Stimulated activated effector memory CD8-positive, alpha-beta T cell treated with anti-CD3 and anti-CD28 coated beads, Interleukin-12 subunit alpha, Interleukin-12 subunit beta, amount 100 ng/mL, for 72 hours (primary cell): ENCODE measurements at regions not wholly inside any gene's neighbourhood (a gene's known extent, or its start where the extent isn't known, plus 50 kb on each side); places are given as distances from the start of the nearest gene placed in this dataset.

Experiments
- ATAC-seq: fragments of 150-1000 bp; cut with Tn5 transposase; 2 replicates; pipeline ENCODE4 v1.10.0; 2021
- DNase-seq, 2 donors: peaks; one replicate each; pipeline ENCODE4 v3.0.0; 2021 to 2022; ENCODE audit warnings: low spot score in 2 of 2
- H3K27ac Mint-ChIP-seq: one replicate; pipeline ENCODE4 v1.8.0; 2022; ENCODE audit warnings: mild to moderate bottlenecking, mixed read lengths
- H3K36me3 Mint-ChIP-seq: one replicate; pipeline ENCODE4 v1.8.0; 2022; ENCODE audit warnings: mild to moderate bottlenecking, mixed read lengths
- H3K4me1 Mint-ChIP-seq: one replicate; pipeline ENCODE4 v1.8.0; 2022; ENCODE audit warnings: mixed read lengths
- H3K4me3 Mint-ChIP-seq: one replicate; pipeline ENCODE4 v1.8.0; 2022; ENCODE audit warnings: mild to moderate bottlenecking, mixed read lengths
- H3K9me3 Mint-ChIP-seq: one replicate; pipeline ENCODE4 v1.8.0; 2022; ENCODE audit warnings: mixed read lengths

GRCh38 chr5:27217977-27218376 lies 179.6 kb upstream of the CDH9 start:
- no peak overlapping the region for H3K4me3 Mint-ChIP-seq
- DNase-seq: no peak
- ATAC-seq: no peak
- no peaks in the 10 kb centered on the region for H3K4me1 Mint-ChIP-seq
- no peak overlapping the region for H3K27ac Mint-ChIP-seq
- H3K9me3 Mint-ChIP-seq: peaks cover 29% of the 10 kb centered on the region
- no peaks in the 10 kb centered on the region for H3K36me3 Mint-ChIP-seq

DNA sequence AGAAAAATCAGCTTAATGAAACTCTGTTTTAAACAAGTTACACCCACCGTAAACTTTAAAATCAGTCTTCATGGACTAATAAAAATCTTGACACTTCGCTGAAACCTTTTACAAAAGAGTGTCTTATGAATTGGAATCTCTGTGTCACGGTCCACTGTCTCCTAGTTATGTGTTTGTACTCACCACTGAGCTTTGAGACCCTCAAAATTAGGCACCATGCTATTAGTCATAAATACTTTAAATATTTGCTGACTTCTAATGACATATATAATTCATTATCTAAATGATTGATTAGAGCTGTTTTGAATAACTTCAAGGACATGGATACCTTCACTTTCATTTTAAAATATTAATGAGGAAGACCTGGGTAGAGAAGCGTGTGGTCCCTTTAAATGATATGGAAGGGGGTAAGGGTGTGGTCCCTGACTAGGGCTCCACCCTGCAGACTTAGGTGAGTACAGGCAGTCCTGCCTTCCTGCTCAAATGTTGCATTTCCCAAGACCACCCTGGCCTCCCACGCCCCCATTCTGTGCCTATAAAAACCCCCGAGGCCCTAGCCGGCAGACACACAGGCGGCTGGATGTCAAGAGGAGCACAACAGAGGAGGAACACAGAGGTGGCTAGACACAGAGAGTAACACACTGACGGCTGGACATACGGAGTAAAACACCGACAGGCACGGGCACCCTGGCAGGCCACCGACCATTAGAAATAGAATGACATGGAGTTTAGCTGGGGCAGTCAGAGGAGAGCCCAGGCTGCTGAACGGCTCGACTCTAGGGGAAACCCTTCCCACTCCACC lies 179.0 kb upstream of the CDH9 start:
- Mint-ChIP-seq H3K27ac (no peak overlapping the region), H3K4me3 (no peak overlapping the region), H3K4me1 (no peaks in the 10 kb centered on the region), H3K36me3 (no peaks in the 10 kb centered on the region), H3K9me3 (peaks cover 29% of the 10 kb centered on the region)
- ATAC-seq: no peak
- DNase-seq: no peak

GRCh38 chr5:27216367-27216950 lies 178.1 kb upstream of the CDH9 start:
- DNase-seq: no peak
- H3K4me3 Mint-ChIP-seq: no peak overlapping the region
- H3K36me3 Mint-ChIP-seq: no peaks in the 10 kb centered on the region
- H3K4me1 Mint-ChIP-seq: no peaks in the 10 kb centered on the region
- peaks cover 21% of the 10 kb centered on the region for H3K9me3 Mint-ChIP-seq
- no peak for ATAC-seq
- H3K27ac Mint-ChIP-seq: no peak overlapping the region

GRCh38 chr5:27208051-27208450 lies 169.7 kb upstream of the CDH9 start:
- Mint-ChIP-seq H3K27ac (no peak overlapping the region), H3K4me1 (no peaks in the 10 kb centered on the region), H3K4me3 (no peak overlapping the region), H3K36me3 (no peaks in the 10 kb centered on the region), H3K9me3 (peaks cover 7% of the 10 kb centered on the region)
- ATAC-seq (no peak), DNase-seq (no peak)

- ATAC-seq: no peak
- no peak for DNase-seq
- no peaks in the 10 kb centered on the region for H3K36me3 Mint-ChIP-seq
- peaks cover 16% of the 10 kb centered on the region for H3K9me3 Mint-ChIP-seq
- H3K4me1 Mint-ChIP-seq: no peaks in the 10 kb centered on the region
- H3K4me3 Mint-ChIP-seq: no peak overlapping the region
- no peak overlapping the region for H3K27ac Mint-ChIP-seq
These were observed 153.6 kb upstream of the CDH9 start for GRCh38 chr5:27191786-27192510.

DNA sequence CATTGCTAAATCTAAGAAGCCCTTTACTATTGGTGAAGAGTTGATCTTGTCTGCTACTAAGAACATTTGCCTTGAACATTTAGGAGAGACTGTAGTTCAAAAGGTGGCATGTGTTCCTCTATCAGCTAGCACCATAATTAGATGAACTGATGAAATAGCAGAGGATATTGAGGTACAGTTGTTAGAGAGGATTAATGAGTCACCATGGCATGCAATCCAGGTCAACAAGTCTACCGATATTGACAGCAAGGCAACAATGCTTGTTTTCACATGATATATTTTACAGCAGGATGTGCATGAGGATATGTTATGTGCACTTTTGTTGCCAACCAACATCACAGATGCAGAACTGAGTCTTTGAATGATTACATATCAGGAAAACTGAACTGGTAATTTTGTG lies 134.3 kb upstream of the CDH9 start:
- Mint-ChIP-seq H3K9me3 (peaks cover 6% of the 10 kb centered on the region), H3K27ac (no peak overlapping the region), H3K4me3 (no peak overlapping the region), H3K4me1 (no peaks in the 10 kb centered on the region), H3K36me3 (no peaks in the 10 kb centered on the region)
- DNase-seq (no peak), ATAC-seq (no peak)

- no peak overlapping the region for H3K27ac Mint-ChIP-seq
- H3K9me3 Mint-ChIP-seq: peaks cover 6% of the 10 kb centered on the region
- H3K36me3 Mint-ChIP-seq: no peaks in the 10 kb centered on the region
- ATAC-seq (no peak), DNase-seq (no peak)
- no peaks in the 10 kb centered on the region for H3K4me1 Mint-ChIP-seq
- H3K4me3 Mint-ChIP-seq: no peak overlapping the region
These were observed 133.4 kb upstream of the CDH9 start for GRCh38 chr5:27171761-27172261.

- DNase-seq (no peak), ATAC-seq (no peak)
- Mint-ChIP-seq H3K4me3 (no peak overlapping the region), H3K9me3 (peaks cover 23% of the 10 kb centered on the region), H3K4me1 (no peaks in the 10 kb centered on the region), H3K27ac (no peak overlapping the region), H3K36me3 (no peaks in the 10 kb centered on the region)
These were observed 120.4 kb upstream of the CDH9 start for GRCh38 chr5:27158775-27159174.

DNA sequence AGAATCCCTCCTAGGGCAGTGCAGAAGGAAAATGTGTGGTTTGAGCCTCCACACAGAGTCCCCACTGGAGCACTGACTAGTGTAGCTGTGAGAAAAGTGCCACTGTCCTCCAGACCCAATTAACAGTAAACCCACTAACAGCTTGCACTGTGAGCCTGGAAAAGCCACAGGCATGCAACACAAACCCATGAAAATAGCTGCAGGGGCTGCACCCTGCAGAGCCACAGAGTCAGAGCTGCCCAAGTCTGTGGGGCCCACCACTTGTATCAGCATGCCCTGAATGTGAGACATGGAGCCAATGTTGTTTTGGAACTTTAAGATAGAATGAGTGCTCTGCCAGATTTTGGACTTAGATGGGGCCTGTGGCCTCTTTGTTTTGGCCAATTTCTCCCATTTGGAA lies 119.8 kb upstream of the CDH9 start:
- DNase-seq: no peak
- no peak overlapping the region for H3K27ac Mint-ChIP-seq
- no peak overlapping the region for H3K4me3 Mint-ChIP-seq
- H3K36me3 Mint-ChIP-seq: no peaks in the 10 kb centered on the region
- no peaks in the 10 kb centered on the region for H3K4me1 Mint-ChIP-seq
- no peak for ATAC-seq
- H3K9me3 Mint-ChIP-seq: peaks cover 24% of the 10 kb centered on the region

DNA sequence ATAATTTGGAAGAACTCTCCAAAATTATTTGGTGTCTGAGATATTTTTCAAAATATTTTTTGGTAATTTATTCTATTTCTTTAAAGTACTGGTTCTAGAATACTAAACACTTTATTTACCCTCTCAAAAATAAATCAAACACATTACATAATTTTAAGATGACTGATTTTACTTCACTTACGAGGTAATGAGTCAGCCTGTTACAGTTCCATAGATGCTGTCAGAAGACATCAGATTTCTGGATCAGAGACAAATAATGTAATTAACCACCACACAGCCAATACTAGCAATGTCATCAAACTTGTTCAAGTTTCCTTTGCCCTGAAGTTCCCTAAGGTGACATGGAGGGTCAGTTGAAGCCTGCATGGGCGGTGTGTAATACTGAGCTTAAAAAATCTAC lies 106.1 kb upstream of the CDH9 start:
- no peaks in the 10 kb centered on the region for H3K36me3 Mint-ChIP-seq
- H3K9me3 Mint-ChIP-seq: peaks cover 11% of the 10 kb centered on the region
- no peak overlapping the region for H3K27ac Mint-ChIP-seq
- no peak overlapping the region for H3K4me3 Mint-ChIP-seq
- ATAC-seq: no peak
- DNase-seq: no peak
- no peaks in the 10 kb centered on the region for H3K4me1 Mint-ChIP-seq

DNA sequence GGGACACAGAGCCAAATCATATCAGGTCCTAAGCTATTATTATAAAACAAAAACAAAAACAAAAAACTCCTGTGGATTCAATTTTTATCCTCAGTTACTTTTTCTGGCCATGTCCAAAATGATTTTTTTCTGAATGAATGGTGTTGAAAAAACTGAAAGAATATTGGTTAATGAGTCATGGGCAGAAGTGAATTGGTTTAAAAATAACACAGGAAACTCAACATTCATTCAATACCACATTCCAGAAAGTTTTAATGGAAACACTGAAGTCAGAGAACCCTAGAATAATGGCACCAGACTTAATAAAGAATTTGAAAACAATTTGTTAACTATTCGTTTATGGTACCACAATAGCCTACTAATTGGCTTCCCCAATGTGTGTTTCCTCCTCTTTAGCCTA lies 102.4 kb upstream of the CDH9 start:
- DNase-seq (no peak), ATAC-seq (no peak)
- Mint-ChIP-seq H3K9me3 (peaks cover 19% of the 10 kb centered on the region), H3K36me3 (no peaks in the 10 kb centered on the region), H3K4me1 (no peaks in the 10 kb centered on the region), H3K4me3 (no peak overlapping the region), H3K27ac (no peak overlapping the region)

DNA sequence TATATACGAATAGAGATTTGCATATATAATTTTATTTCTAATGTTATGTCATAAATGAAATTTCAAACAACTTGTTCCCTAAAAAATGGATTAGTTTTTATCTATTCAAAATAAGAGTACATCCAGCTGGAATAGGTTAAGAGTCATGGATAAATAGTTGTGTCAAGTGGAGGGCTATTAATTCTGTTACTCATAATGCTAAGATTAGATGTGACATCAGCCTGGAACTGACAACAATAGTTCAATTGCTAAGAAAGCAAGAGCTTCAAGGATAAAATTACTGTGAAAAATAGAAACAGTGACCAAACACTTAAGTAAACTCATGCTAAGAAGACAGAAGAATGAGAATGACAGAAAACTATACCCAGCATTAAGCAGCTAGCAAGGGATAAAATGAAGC lies 92.2 kb upstream of the CDH9 start:
- no peak overlapping the region for H3K27ac Mint-ChIP-seq
- no peaks in the 10 kb centered on the region for H3K4me1 Mint-ChIP-seq
- H3K36me3 Mint-ChIP-seq: no peaks in the 10 kb centered on the region
- ATAC-seq (no peak), DNase-seq (no peak)
- peaks cover 10% of the 10 kb centered on the region for H3K9me3 Mint-ChIP-seq
- no peak overlapping the region for H3K4me3 Mint-ChIP-seq

DNA sequence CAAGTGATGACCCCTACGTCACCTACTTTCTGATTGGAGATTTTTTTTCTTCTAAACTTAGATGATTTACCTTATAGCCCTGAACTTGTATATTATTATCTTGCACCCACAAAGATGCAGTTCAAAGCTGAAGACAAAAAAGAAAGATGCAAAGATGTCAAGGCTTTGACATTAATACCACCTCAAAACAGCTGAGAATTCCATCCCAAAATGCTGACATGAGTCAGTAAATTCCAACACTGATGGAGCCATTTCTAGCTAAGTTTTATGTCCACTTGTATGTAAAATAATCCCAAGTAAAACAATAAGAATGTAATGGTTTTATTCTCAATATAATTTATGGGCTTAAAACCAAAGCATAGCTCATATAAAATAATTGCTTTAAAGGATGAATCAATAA lies 91.5 kb upstream of the CDH9 start:
- DNase-seq (no peak), ATAC-seq (no peak)
- Mint-ChIP-seq H3K4me1 (no peaks in the 10 kb centered on the region), H3K27ac (no peak overlapping the region), H3K9me3 (peaks cover 7% of the 10 kb centered on the region), H3K4me3 (no peak overlapping the region), H3K36me3 (no peaks in the 10 kb centered on the region)

GRCh38 chr5:27125856-27126255 lies 87.5 kb upstream of the CDH9 start:
- DNase-seq: no peak
- H3K9me3 Mint-ChIP-seq: peaks cover under 1% of the 10 kb centered on the region
- H3K27ac Mint-ChIP-seq: no peak overlapping the region
- no peak for ATAC-seq
- no peaks in the 10 kb centered on the region for H3K4me1 Mint-ChIP-seq
- no peaks in the 10 kb centered on the region for H3K36me3 Mint-ChIP-seq
- no peak overlapping the region for H3K4me3 Mint-ChIP-seq

DNA sequence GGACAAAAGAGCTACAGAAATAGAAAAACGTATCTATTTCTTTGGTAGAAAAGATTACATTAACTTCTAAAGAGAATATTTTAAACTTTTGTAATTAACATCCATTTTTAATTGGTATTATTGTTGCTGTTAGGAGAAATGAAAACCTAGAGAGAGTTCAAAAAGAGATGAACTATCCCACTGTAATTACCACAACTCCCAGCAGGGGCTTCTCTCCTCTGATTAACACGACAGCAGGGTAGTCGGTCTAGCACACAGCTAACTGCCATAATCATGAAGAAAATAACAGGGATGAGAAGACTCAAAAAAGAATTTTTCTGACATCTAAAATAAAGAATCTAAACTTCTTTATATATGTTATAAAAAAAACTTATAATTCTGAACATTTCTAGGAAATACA lies 86.2 kb upstream of the CDH9 start:
- ATAC-seq: no peak
- Mint-ChIP-seq H3K4me1 (no peaks in the 10 kb centered on the region), H3K4me3 (no peak overlapping the region), H3K36me3 (no peaks in the 10 kb centered on the region), H3K27ac (no peak overlapping the region), H3K9me3 (peaks cover 3% of the 10 kb centered on the region)
- DNase-seq: no peak
